Neural progenitor cell (in vitro differentiated cells): ENCODE measurements at regions not wholly inside any gene's neighbourhood (a gene's known extent, or its start where the extent isn't known, plus 50 kb on each side); places are given as distances from the start of the nearest gene placed in this dataset.

Experiments
- CTCF ChIP-seq: fragments of 200-600 bp; sonication (generic); IDR thresholded peaks from 2 replicates; pipeline ENCODE4 v1.5.1; 2017; ENCODE audit warnings: antibody characterized with exemption, mild to moderate bottlenecking
- EZH2phosphoT487 ChIP-seq: fragments of 200-600 bp; sonication (generic); IDR thresholded peaks from 2 replicates; pipeline ENCODE4 v1.6.1; 2017; ENCODE audit warnings: antibody characterized with exemption

GRCh38 chr16:87006021-87006420, 311.2 kb downstream of the C16orf95 start:
- TF ChIP-seq EZH2phosphoT487, result no peak
- TF ChIP-seq CTCF, result no peak
